Body of pancreas (tissue), 4 donors: ENCODE measurements at regions not wholly inside any gene's neighbourhood (a gene's known extent, or its start where the extent isn't known, plus 50 kb on each side); places are given as distances from the start of the nearest gene placed in this dataset.

Source experiments
- ATAC-seq: fragments of 150-250 bp; one replicate; pipeline ENCODE4 v1.9.1; 2016
- DNase-seq, 4 donors: peaks; one replicate each; pipeline ENCODE4 v3.0.0-alpha.2; 2019
- H3K27ac ChIP-seq, 4 donors: fragments of 200-600 bp; sonication (generic); 1 replicate in 3 of 4; 2 replicates in 1 of 4; pipeline versions ENCODE4 v1.5.1 to v1.6.1; 2016 to 2019; ENCODE audit warnings: mild to moderate bottlenecking in 1 of 4, mixed read lengths in 1 of 4, moderate library complexity in 1 of 4
- H3K27me3 ChIP-seq, 2 donors: fragments of 200-600 bp; sonication (generic); one replicate each; pipeline ENCODE4 v1.6.0; 2016; ENCODE audit warnings: mild to moderate bottlenecking in 1 of 2
- H3K36me3 ChIP-seq, 2 donors: fragments of 200-600 bp; sonication (generic); replicated peaks in 1 of 2; 2 replicates each; pipeline ENCODE4 v1.5.1; 2016; ENCODE audit warnings: low read depth in 2 of 2; ENCODE audit not compliant: insufficient read depth in 1 of 2
- H3K4me1 ChIP-seq: fragments of 200-600 bp; sonication (generic); one replicate; pipeline ENCODE4 v1.6.0; 2016
- H3K4me3 ChIP-seq, 2 donors: fragments of 200-600 bp; sonication (generic); 1 replicate in 1 of 2; 2 replicates in 1 of 2; pipeline ENCODE4 v1.5.1; 2016 to 2019
- H3K9me3 ChIP-seq, 3 donors: fragments of 200-600 bp; sonication (generic); 1 replicate in 2 of 3; 2 replicates in 1 of 3; pipeline ENCODE4 v1.5.1; 2016
- CTCF ChIP-seq, 7 experiments: fragments of 450-650 bp in 4 of 7; fragments of 200-600 bp in 3 of 7; sonication (generic) in 3 of 7; IDR thresholded peaks; one replicate each; pipeline ENCODE4 v1.5.1; 2016 to 2019; ENCODE audit warnings: antibody characterized with exemption in 7 of 7
- POLR2A ChIP-seq, 3 donors: fragments of 450-650 bp; IDR thresholded peaks; one replicate each; pipeline ENCODE4 v1.6.1; 2016; ENCODE audit warnings: antibody characterized with exemption in 3 of 3, mild to moderate bottlenecking in 2 of 3
- WGBS, 2 donors: methylation state at CpG; one replicate each; pipeline ENCODE4 v1.1.5; 2017; 5-methylcytosine and 5-hydroxymethylcytosine counted together
- intact Hi-C: fragments of 100-400 bp; cut with DNase I; formaldehyde crosslinking; loops from one replicate; pipeline ENCODE4 v1.15.1; 2023

DNA sequence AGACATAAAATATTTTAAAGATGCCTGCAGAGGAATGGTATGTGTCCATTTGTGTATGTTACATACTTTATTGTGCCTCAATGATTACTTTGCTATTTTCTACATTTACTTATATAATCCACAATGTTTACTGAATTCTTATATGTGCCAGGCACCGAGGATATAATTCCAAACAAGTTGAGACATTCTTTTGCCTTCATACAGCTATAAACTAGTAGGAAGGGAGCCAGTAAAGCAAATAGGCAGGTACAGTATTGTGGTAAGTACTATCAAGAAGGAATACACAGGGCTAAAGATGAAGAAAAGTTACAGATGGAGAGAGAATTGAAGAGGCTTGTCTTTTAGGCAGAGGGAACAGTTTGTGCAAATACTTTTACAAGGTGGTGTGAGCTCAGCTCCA, 131.6 kb downstream of the DISP1 start:
- Histone ChIP-seq H3K4me1 (no peaks in the 10 kb centered on the region), H3K27ac (no peak overlapping the region), H3K4me3 (no peak overlapping the region), H3K27me3 (no peaks in the 10 kb centered on the region), H3K36me3 (peaks cover 0 to 2% of the 10 kb centered on the region in 2 donors), H3K9me3 (no peaks in the 10 kb centered on the region)
- intact Hi-C loops: no loop called here
- DNase-seq (no peak), ATAC-seq (no peak)
- TF ChIP-seq CTCF (IDR thresholded peaks at IDR 0.05): no peak
- no peak for TF ChIP-seq POLR2A (IDR thresholded peaks at IDR 0.05)
- WGBS, 2 donors: 73 to 74% methylated on average over 1 of the region's 1 CpG

DNA sequence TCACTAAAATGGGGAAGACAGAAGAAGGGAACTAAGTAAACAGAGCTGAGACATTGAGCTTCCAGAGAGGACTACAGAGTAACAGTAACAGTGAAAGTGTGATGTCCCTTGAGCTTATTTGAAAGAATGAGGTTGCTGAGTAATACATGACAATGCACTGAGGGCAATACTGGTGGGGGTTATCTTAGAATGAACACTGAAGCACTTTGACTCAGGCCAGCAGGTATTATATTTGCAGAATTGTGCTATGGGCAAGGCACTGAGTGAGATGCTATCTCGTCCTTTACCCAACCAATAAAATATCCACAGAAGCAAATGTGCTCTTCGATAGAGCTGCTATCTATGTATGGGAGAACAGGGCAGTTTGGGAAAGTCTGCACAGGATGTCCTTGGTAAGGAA, 133.2 kb downstream of the DISP1 start:
- intact Hi-C loops: no loop called here
- DNase-seq (no peak), ATAC-seq (no peak)
- Histone ChIP-seq H3K27ac (no peak overlapping the region), H3K4me1 (no peaks in the 10 kb centered on the region), H3K36me3 (peaks cover 0 to under 1% of the 10 kb centered on the region in 2 donors), H3K4me3 (no peak overlapping the region), H3K9me3 (no peaks in the 10 kb centered on the region), H3K27me3 (no peaks in the 10 kb centered on the region)
- WGBS, 2 donors: 94 to 98% methylated on average over 2 of the region's 2 CpGs
- TF ChIP-seq POLR2A (IDR thresholded peaks at IDR 0.05) (no peak), CTCF (IDR thresholded peaks at IDR 0.05) (no peak)

DNA sequence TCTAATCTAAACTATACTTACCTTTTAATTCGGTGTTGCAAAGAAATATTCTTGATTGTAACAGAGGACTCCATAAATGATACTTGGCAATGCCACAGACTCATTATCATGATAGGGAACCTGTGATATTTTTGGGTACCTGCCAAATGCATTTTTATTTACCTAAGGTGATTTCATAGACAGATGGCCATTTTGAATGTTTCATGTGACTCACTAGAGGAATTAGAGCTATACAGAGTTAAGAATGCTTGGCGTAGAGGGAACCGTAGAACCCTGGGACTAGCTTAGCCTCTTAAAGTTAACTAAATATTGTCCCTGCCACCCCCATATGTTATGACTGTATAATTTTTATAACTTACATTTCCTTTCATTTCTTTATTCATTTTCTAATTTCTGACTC, 136.1 kb downstream of the DISP1 start:
- Histone ChIP-seq H3K27ac (no peak overlapping the region), H3K9me3 (no peaks in the 10 kb centered on the region), H3K36me3 (no peaks in the 10 kb centered on the region), H3K27me3 (no peaks in the 10 kb centered on the region), H3K4me3 (no peak overlapping the region), H3K4me1 (no peaks in the 10 kb centered on the region)
- WGBS, 2 donors: 72 to 80% methylated on average over 3 of the region's 3 CpGs
- DNase-seq (no peak), ATAC-seq (no peak)
- TF ChIP-seq POLR2A (IDR thresholded peaks at IDR 0.05) (no peak), CTCF (IDR thresholded peaks at IDR 0.05) (no peak)
- intact Hi-C loops: no loop called here

- intact Hi-C loops: no loop called here
- Histone ChIP-seq H3K36me3 (no peaks in the 10 kb centered on the region), H3K27me3 (no peaks in the 10 kb centered on the region), H3K27ac (no peak overlapping the region), H3K4me3 (no peak overlapping the region), H3K9me3 (no peaks in the 10 kb centered on the region), H3K4me1 (no peaks in the 10 kb centered on the region)
- DNase-seq (no peak), ATAC-seq (no peak)
- WGBS, 2 donors: 61 to 68% methylated on average over 1 of the region's 1 CpG
- TF ChIP-seq POLR2A (IDR thresholded peaks at IDR 0.05) (no peak), CTCF (IDR thresholded peaks at IDR 0.05) (no peak)
These were observed 138.7 kb downstream of the DISP1 start for GRCh38 chr1:222953585-222953984.

- Histone ChIP-seq H3K27ac (no peak overlapping the region), H3K36me3 (no peaks in the 10 kb centered on the region), H3K27me3 (no peaks in the 10 kb centered on the region), H3K4me1 (no peaks in the 10 kb centered on the region), H3K4me3 (no peak overlapping the region), H3K9me3 (no peaks in the 10 kb centered on the region)
- 85 to 91% methylated on average over 2 of the region's 2 CpGs for WGBS, 2 donors
- no peak for DNase-seq
- no peak for ATAC-seq
- intact Hi-C loops: no loop called here
- TF ChIP-seq POLR2A (IDR thresholded peaks at IDR 0.05) (no peak), CTCF (IDR thresholded peaks at IDR 0.05) (no peak)
These were observed 141.1 kb downstream of the DISP1 start for GRCh38 chr1:222955964-222956363.
